ENCODE measurements at regions not wholly inside any gene's neighbourhood (a gene's known extent, or its start where the extent isn't known, plus 50 kb on each side); places are given as distances from the start of the nearest gene placed in this dataset.

DNA sequence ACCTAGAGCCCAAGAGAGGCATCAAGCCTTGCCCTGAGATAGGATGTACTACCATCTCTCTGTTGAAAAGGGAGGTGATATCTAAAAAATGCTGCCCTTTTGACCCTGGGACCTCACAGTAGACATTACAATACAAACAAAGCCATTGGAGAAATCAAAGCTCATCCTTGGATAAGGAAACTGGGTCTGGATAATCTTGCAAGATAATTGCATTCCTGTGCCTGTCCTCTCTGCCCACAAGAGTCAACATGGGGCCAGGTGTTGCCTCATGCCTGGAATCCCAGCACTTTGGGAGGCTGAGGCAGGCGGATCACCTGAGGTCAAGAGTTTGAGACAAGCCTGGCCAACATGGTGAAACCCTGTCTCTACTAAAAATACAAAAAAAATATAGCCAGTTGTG, 57.3 kb upstream of the DLG1 start:
- TF ChIP-seq, protein P1, sequence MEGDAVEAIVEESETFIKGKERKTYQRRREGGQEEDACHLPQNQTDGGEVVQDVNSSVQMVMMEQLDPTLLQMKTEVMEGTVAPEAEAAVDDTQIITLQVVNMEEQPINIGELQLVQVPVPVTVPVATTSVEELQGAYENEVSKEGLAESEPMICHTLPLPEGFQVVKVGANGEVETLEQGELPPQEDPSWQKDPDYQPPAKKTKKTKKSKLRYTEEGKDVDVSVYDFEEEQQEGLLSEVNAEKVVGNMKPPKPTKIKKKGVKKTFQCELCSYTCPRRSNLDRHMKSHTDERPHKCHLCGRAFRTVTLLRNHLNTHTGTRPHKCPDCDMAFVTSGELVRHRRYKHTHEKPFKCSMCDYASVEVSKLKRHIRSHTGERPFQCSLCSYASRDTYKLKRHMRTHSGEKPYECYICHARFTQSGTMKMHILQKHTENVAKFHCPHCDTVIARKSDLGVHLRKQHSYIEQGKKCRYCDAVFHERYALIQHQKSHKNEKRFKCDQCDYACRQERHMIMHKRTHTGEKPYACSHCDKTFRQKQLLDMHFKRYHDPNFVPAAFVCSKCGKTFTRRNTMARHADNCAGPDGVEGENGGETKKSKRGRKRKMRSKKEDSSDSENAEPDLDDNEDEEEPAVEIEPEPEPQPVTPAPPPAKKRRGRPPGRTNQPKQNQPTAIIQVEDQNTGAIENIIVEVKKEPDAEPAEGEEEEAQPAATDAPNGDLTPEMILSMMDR (IDR thresholded peaks at IDR 0.05), result no peak
- no peak for TF ChIP-seq POLR2A (IDR thresholded peaks at IDR 0.05)
